Activated CD4-positive, alpha-beta memory T cell treated with anti-CD3 and anti-CD28 coated beads, Interleukin-2, amount 10 ng/mL, durations not matched to agents 7 days and 5 days (primary cell): ENCODE measurements at regions not wholly inside any gene's neighbourhood (a gene's known extent, or its start where the extent isn't known, plus 50 kb on each side); places are given as distances from the start of the nearest gene placed in this dataset.
A peak's percentile ranks its signal among the peaks of the same experiment; 100 is the strongest.

ENCODE experiments used
- CTCF ChIA-PET: fragments of 350-600 bp; sonication (Branson Sonifier 250); formaldehyde crosslinking; loops from one replicate; lab custom pipeline; 2021; ENCODE audit warnings: antibody characterized with exemption, inconsistent platforms; lab: Charles Lee
- POLR2A ChIA-PET: fragments of 350-600 bp; sonication (Branson Sonifier 250); formaldehyde crosslinking; loops from one replicate; lab custom pipeline; 2021; ENCODE audit warnings: antibody characterized with exemption; lab: Charles Lee
- DNase-seq: peaks from one replicate; pipeline ENCODE4 v3.0.0-alpha.2; 2020
- H3K27ac Mint-ChIP-seq: one replicate; pipeline ENCODE4 v1.8.0; 2021; ENCODE audit warnings: mild to moderate bottlenecking, mixed read lengths
- H3K27me3 Mint-ChIP-seq: one replicate; pipeline ENCODE4 v1.8.0; 2021; ENCODE audit warnings: mixed read lengths
- H3K36me3 Mint-ChIP-seq: one replicate; pipeline ENCODE4 v1.8.0; 2021; ENCODE audit warnings: low read depth, mixed read lengths
- H3K4me1 Mint-ChIP-seq: one replicate; pipeline ENCODE4 v1.8.0; 2021; ENCODE audit warnings: mixed read lengths
- H3K4me3 Mint-ChIP-seq: one replicate; pipeline ENCODE4 v1.8.0; 2021; ENCODE audit warnings: mild to moderate bottlenecking, mixed read lengths
- H3K9me3 Mint-ChIP-seq: one replicate; pipeline ENCODE4 v1.8.0; 2021; ENCODE audit warnings: mixed read lengths

- CTCF ChIA-PET: interaction anchor here (3.5 kb wide), 1 partner anchor 386 kb away, joined by 36 read pairs; no protein-coding TSS in a partner anchor
- no peak overlapping the region for H3K27ac Mint-ChIP-seq
Measured at GRCh38 chr9:91039835-91040140, 238.2 kb downstream of the SYK start.

GRCh38 chr9:91040371-91041215 lies 239.0 kb downstream of the SYK start:
- ChIA-PET CTCF (interaction anchor here (1.2 to 2.0 kb wide), 2 partner anchors 31 to 213 kb away, joined by 4 read pairs; no protein-coding TSS in a partner anchor), POLR2A (no interaction called here)
- Mint-ChIP-seq H3K4me3 (no peak overlapping the region), H3K9me3 (no peaks in the 10 kb centered on the region), H3K4me1 (peaks cover 74% of the 10 kb centered on the region), H3K36me3 (peaks cover 15% of the 10 kb centered on the region), H3K27ac (no peak overlapping the region), H3K27me3 (peaks cover 8% of the 10 kb centered on the region)
- no peak for DNase-seq

More at GRCh38 chr9:91039835-91040140, 238.2 kb downstream of the SYK start:
- DNase-seq: no peak
- H3K27me3 Mint-ChIP-seq: peaks cover 3% of the 10 kb centered on the region
- no peak overlapping the region for H3K4me3 Mint-ChIP-seq
- peaks cover 10% of the 10 kb centered on the region for H3K36me3 Mint-ChIP-seq
- H3K4me1 Mint-ChIP-seq: peaks cover 75% of the 10 kb centered on the region
- POLR2A ChIA-PET: no interaction called here
- H3K9me3 Mint-ChIP-seq: no peaks in the 10 kb centered on the region

GRCh38 chr9:91042024-91042423 lies 240.4 kb downstream of the SYK start:
- Mint-ChIP-seq H3K4me1 (peaks cover 67% of the 10 kb centered on the region), H3K4me3 (no peak overlapping the region), H3K27me3 (peaks cover 8% of the 10 kb centered on the region), H3K36me3 (peaks cover 15% of the 10 kb centered on the region), H3K27ac (no peak overlapping the region), H3K9me3 (no peaks in the 10 kb centered on the region)
- no peak for DNase-seq
- POLR2A ChIA-PET: no interaction called here
- CTCF ChIA-PET: interaction anchor here (0.8 to 2.0 kb wide), 3 partner anchors 8 to 211 kb away, joined by 3 to 4 read pairs (median 4); no protein-coding TSS in a partner anchor

GRCh38 chr9:91042541-91042940 lies 240.9 kb downstream of the SYK start:
- Mint-ChIP-seq H3K27ac (no peak overlapping the region), H3K4me1 (peaks cover 67% of the 10 kb centered on the region), H3K36me3 (peaks cover 15% of the 10 kb centered on the region), H3K4me3 (no peak overlapping the region), H3K9me3 (no peaks in the 10 kb centered on the region), H3K27me3 (peaks cover 8% of the 10 kb centered on the region)
- ChIA-PET CTCF (interaction anchor here (0.8 kb wide), 1 partner anchor 9 kb away, joined by 3 read pairs; no protein-coding TSS in a partner anchor), POLR2A (no interaction called here)
- DNase-seq: no peak

- peaks cover 67% of the 10 kb centered on the region for H3K4me1 Mint-ChIP-seq
- no peak for DNase-seq
- CTCF ChIA-PET: no interaction called here
- H3K36me3 Mint-ChIP-seq: peaks cover 15% of the 10 kb centered on the region
- H3K27ac Mint-ChIP-seq: no peak overlapping the region
- H3K27me3 Mint-ChIP-seq: peaks cover 8% of the 10 kb centered on the region
- H3K9me3 Mint-ChIP-seq: no peaks in the 10 kb centered on the region
- POLR2A ChIA-PET: no interaction called here
- no peak overlapping the region for H3K4me3 Mint-ChIP-seq
Measured at GRCh38 chr9:91043056-91043810, 241.6 kb downstream of the SYK start.

GRCh38 chr9:91043811-91044175 lies 242.2 kb downstream of the SYK start:
- CTCF ChIA-PET: no interaction called here
- Mint-ChIP-seq H3K27me3 (peaks cover 8% of the 10 kb centered on the region), H3K9me3 (no peaks in the 10 kb centered on the region), H3K36me3 (peaks cover 15% of the 10 kb centered on the region), H3K27ac (no peak overlapping the region), H3K4me1 (peaks cover 67% of the 10 kb centered on the region), H3K4me3 (no peak overlapping the region)
- POLR2A ChIA-PET: no interaction called here
- no peak for DNase-seq

- POLR2A ChIA-PET: interaction anchor here (1.5 to 1.6 kb wide), 2 partner anchors 106 to 316 kb away, joined by 3 to 4 read pairs; no protein-coding TSS in a partner anchor
- Mint-ChIP-seq H3K36me3 (peaks cover 15% of the 10 kb centered on the region), H3K27ac (no peak overlapping the region), H3K4me1 (peaks cover 65% of the 10 kb centered on the region), H3K27me3 (peaks cover 8% of the 10 kb centered on the region), H3K9me3 (no peaks in the 10 kb centered on the region), H3K4me3 (no peak overlapping the region)
- DNase-seq: no peak
- CTCF ChIA-PET: no interaction called here
Measured at GRCh38 chr9:91044354-91044753, 242.7 kb downstream of the SYK start.

- Mint-ChIP-seq H3K36me3 (peaks cover 15% of the 10 kb centered on the region), H3K4me1 (peaks cover 60% of the 10 kb centered on the region), H3K4me3 (no peak overlapping the region), H3K27me3 (peaks cover 10% of the 10 kb centered on the region), H3K9me3 (no peaks in the 10 kb centered on the region), H3K27ac (no peak overlapping the region)
- POLR2A ChIA-PET: interaction anchor here (1.5 to 1.6 kb wide), 2 partner anchors 106 to 315 kb away, joined by 3 to 4 read pairs; no protein-coding TSS in a partner anchor
- CTCF ChIA-PET: no interaction called here
- no peak for DNase-seq
Measured at GRCh38 chr9:91045041-91045440, 243.4 kb downstream of the SYK start.

- peak; percentile 66 for DNase-seq
- Mint-ChIP-seq H3K36me3 (peaks cover 18% of the 10 kb centered on the region), H3K4me1 (peaks cover 55% of the 10 kb centered on the region), H3K27me3 (peaks cover 20% of the 10 kb centered on the region), H3K4me3 (peak overlapping the region; percentile 53), H3K27ac (peak overlapping the region; percentile 79), H3K9me3 (no peaks in the 10 kb centered on the region)
- POLR2A ChIA-PET: interaction anchor here (1.4 kb wide), 1 partner anchor 52 kb away, joined by 4 read pairs; no protein-coding TSS in a partner anchor
- CTCF ChIA-PET: no interaction called here
Measured at GRCh38 chr9:91047529-91047928, 245.9 kb downstream of the SYK start.

GRCh38 chr9:91047993-91048607 lies 246.5 kb downstream of the SYK start:
- peaks cover 20% of the 10 kb centered on the region for H3K27me3 Mint-ChIP-seq
- H3K36me3 Mint-ChIP-seq: peaks cover 24% of the 10 kb centered on the region
- peaks cover 5% of the 10 kb centered on the region for H3K9me3 Mint-ChIP-seq
- DNase-seq: peak; percentile 59
- ChIA-PET POLR2A (interaction anchor here (1.5 kb wide), 1 partner anchor 376 kb away, joined by 4 read pairs; no protein-coding TSS in a partner anchor), CTCF (no interaction called here)
- peak overlapping the region; percentile 53 for H3K4me3 Mint-ChIP-seq
- H3K27ac Mint-ChIP-seq: peak overlapping the region; percentile 79
- H3K4me1 Mint-ChIP-seq: peaks cover 53% of the 10 kb centered on the region

GRCh38 chr9:91048749-91049148 lies 247.1 kb downstream of the SYK start:
- Mint-ChIP-seq H3K4me1 (peaks cover 48% of the 10 kb centered on the region), H3K9me3 (peaks cover 6% of the 10 kb centered on the region), H3K36me3 (peaks cover 22% of the 10 kb centered on the region), H3K27me3 (peaks cover 20% of the 10 kb centered on the region), H3K27ac (no peak overlapping the region), H3K4me3 (no peak overlapping the region)
- DNase-seq: no peak
- ChIA-PET POLR2A (interaction anchor here (1.3 to 1.5 kb wide), 2 partner anchors 22 to 376 kb away, joined by 4 to 5 read pairs; no protein-coding TSS in a partner anchor), CTCF (interaction anchor here (0.7 to 1.6 kb wide), 2 partner anchors 144 to 377 kb away, joined by 3 to 7 read pairs; no protein-coding TSS in a partner anchor)

- Mint-ChIP-seq H3K9me3 (peaks cover 9% of the 10 kb centered on the region), H3K4me1 (peaks cover 21% of the 10 kb centered on the region), H3K4me3 (no peak overlapping the region), H3K36me3 (peaks cover 20% of the 10 kb centered on the region), H3K27ac (no peak overlapping the region), H3K27me3 (peaks cover 12% of the 10 kb centered on the region)
- no peak for DNase-seq
- ChIA-PET POLR2A (no interaction called here), CTCF (no interaction called here)
Measured at GRCh38 chr9:91053824-91054223, 252.2 kb downstream of the SYK start.
